CD4-positive, alpha-beta T cell treated with Interferon alpha-2 for 1 hour (primary cell): ENCODE measurements at regions not wholly inside any gene's neighbourhood (a gene's known extent, or its start where the extent isn't known, plus 50 kb on each side); places are given as distances from the start of the nearest gene placed in this dataset.

ENCODE experiments used
- DNase-seq, 2 donors: peaks; one replicate each; pipeline ENCODE4 v3.0.0-alpha.2; 2020 to 2022

- DNase-seq = no peak
Measured at GRCh38 chr9:135240871-135241311, 153.4 kb downstream of the OLFM1 start.

DNA sequence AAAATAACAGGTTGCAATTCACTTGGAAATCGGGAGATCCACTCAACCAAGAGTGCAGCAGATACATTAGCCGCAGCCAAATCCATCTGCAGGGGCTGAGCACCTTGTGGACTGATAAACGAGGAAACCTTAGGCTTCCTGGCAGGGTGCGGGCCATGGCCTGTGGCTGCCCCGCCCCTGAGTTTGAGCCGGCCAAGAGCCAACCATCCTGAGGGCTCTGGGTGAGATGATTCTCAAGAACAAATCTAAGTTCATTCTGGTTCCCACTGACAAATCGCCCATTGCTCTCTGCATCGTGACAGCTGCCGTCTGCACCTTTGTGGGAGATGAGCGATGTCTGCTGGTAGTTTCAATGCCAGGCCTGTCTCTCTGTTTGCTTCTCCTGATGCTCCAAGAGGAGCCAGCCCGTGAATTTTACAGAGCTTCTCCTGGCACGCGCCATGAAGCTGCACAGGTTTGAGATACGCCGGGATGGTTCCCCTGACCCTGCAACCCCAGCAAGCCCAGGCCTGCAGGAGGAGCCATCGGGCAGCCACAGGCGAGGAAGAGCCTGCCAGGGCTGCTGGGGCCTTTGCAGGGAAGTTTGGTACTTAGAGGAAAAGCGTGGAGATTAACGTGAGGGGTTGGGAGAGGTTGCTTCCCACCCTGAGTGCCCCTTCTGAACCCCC is 154.0 kb downstream of the OLFM1 start:
- no peak for DNase-seq

GRCh38 chr9:135242049-135242396 is 154.6 kb downstream of the OLFM1 start:
- no peak for DNase-seq

- DNase-seq = no peak
Measured at GRCh38 chr9:135242406-135242805, 154.9 kb downstream of the OLFM1 start.

DNA sequence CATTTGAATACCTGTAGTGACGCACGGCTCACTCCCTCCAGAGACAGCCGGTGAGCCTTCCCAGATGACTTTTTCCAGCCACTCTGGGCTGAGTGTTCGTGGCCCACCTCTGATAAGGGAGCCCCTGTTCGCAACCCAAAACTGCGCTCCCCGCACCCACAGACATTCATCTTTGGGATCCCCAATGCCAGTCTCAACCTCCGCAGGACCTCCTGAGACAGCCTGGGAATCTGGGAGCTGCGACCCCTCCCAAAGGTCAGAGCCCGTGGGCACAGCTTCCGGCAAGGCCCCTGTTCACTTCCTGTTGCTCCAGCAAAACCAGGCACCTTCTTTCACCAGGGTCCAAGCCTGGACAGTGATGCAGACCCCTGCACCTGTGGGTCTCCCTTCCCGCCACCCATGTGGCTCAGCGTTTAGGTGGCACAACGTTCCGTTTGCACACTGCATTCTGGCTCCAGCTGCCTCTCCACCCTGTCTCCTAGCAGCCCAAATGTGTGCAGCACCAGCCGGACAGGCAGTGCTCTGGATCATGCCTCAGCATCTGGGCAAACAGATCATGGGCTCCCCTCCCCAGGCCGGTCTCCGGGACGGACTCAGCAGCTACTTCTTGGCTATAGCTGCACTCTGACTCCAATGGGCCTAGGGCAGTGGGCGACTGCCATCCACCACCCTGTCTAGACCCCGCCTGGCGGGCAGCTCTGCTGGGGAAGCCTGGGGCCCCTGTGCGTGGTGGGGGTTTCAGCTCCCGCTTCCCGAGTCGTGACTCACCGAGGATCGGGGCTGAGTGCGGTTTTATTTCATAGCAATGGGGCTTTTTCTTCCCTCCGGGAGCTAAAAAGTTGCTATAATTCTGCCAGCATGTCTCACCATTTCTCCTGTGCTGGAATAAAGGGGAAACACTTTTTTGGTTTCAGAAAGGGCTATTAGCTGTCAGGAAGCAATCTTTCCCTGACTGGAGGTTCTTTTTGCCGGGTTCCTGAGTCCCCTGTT is 156.0 kb downstream of the OLFM1 start:
- no peak for DNase-seq

- DNase-seq = no peak
Measured at GRCh38 chr9:135244271-135245221, 157.1 kb downstream of the OLFM1 start.

DNA sequence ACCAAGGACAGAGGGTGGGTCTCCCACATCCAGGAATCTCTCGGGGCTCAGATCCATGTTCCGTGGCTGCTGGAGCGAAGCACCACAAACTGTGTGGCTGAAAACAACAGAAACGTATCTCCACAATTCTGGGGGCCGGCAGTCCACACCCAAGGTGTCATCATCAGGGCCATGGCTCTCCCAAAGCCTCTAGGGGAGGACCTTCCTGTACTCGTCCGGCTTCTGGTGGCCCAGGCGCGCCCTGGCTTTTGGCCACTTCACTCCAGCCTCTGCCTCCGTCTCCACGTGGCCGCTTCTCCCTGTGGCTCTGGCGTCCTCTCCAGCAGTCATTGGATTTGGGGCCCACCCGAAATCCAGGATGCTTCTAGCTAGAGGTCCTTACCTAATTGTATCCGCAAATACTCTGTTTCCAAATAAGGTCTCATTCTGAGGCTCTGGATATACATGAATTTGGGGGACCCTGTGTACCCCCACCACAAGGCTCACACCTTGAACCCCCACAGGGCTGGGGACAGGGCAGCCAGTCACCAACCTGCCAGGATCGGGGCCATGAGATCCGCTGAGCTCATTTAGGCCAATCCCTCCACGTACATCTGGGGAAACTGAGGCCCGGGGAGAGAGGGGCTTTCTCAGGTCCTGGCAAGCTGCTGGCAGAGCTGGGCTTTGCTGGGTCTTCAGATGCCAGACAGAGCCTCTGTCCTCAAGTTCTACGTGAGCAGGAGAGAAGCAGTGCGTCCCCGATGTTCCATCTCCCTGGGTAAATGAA is 158.2 kb downstream of the OLFM1 start:
- no peak for DNase-seq

- no peak for DNase-seq
Measured at GRCh38 chr9:135246248-135247205, 159.1 kb downstream of the OLFM1 start.

DNA sequence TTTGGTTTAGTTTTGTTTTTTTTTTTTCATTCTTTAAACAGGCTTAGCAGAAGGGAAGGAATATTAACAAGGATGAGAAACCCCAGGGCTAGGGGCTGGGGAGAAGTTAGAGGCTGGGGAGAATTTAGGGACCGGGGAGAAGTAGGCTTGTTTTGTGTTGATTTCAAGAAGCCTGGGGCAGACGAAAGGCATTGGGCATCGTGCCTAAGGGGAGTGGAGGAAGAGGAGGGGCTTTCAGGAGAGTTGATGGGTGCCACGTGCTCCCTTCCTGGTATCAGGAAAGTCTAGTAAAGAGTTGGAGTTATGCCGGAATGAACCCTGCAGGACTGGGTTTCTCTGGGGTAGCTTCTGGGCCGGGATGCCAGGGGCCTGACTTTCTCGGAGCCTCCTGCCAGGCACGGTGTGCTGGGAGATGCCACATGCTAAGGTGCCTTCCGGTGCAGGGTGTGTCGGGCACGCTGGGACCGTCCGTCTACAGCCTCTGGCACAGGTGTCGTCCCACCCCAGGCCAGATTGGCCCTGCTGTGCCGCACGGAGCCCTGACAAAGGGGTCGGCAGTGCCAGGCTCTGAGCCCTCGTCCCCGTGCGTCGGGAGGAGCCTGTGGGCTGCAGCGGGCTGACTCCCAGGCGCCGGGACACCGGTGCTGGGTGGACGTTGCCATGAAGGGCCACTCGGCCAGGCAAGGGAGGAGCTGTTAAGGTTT is 159.9 kb downstream of the OLFM1 start:
- no peak for DNase-seq

GRCh38 chr9:135248111-135248510 is 160.6 kb downstream of the OLFM1 start:
- no peak for DNase-seq

DNA sequence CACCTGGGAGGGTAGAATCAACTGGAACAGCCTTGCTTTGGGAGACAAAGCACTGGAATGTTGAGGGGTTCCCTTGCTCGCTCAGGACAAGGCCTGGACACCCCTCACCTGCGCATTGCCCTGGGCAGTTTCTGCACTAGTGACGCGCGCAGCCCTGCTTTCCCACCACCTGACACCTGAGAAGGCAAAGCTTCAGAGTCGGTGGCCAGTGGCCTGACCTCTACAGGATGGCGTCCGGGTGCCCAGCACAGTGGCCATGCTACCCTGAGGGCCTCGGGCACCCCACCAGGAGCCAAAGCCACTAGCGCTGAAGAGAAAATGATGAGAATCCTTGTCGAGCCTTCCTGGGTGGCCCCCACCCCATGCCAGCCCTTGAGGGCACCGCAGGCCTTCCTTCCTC is 161.3 kb downstream of the OLFM1 start:
- DNase-seq = no peak

DNA sequence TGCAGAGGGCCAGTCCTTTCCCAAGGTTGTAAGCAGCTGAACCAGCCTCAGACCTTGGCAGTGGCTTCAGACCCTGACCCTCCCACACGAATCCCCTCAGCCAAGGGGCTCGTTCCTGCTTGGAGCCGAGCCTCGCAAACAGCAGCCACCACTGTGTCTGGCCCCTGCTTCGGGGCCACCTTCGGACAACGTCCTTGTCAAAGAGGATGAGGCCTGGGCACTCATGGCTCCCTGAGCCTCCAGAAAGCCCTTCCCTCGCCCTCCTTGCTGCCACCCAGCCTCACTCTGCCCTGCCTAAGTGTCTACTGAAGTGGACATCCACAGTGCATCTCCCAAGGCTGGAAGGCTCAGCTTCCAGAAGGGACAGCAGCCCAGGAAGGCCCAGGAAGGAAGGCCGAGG is 161.7 kb downstream of the OLFM1 start:
- DNase-seq = no peak

DNA sequence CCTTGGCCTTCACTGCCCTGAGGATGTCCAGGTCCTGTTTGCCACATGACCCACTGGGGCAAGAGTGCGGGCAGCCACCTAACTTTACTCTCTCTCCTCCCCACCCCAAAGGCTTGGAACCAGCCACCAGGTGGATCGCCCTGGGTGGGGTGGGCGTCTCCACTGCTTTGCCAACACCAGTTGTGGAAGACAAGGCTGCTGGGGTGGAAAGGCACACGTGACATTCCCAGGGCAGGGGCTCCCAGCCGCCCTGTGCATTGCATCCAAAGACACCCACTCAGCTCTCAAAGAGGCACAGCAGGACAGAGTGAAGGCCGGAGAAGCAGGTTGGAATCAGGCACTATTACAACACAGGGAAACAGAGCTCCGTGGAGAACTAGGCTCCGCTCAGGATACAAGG is 162.2 kb downstream of the OLFM1 start:
- no peak for DNase-seq

- DNase-seq = no peak
Measured at GRCh38 chr9:135251331-135251761, 163.9 kb downstream of the OLFM1 start.

DNA sequence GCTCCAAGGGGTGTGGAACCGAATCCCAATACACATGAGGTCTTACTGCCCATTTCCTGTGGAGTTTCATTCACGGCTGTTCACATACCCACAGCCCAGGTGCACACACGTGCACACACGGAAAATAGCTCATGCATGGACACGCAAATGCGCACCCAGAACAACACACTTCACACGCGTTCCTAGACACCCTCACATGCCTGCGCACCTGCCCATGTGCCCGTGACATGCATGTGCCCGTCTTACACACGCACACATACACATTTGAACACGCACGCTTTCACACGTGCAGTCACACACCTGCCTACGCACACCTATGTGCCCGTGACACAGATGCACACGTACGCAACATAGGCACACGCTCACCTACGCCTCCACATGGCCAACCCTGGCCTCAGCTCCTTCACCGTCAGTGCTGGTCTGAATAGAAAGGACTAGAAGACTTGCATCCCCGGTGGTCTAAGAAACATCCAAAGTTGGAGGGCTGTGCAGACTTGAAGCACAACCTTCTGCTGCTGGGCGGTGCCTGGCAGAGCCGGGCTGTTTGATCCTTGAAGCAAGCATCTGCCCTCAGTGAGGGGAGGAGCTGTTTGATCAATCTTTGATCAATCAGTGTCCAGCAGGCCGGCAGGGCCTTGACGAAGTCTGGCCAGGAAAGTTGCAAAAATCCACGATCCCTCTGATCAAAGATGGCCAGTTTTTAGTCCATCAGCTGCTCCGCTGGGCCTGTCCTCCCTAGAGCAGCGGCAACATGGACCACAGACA is 164.7 kb downstream of the OLFM1 start:
- no peak for DNase-seq

- DNase-seq = no peak
Measured at GRCh38 chr9:135252980-135253304, 165.5 kb downstream of the OLFM1 start.

DNA sequence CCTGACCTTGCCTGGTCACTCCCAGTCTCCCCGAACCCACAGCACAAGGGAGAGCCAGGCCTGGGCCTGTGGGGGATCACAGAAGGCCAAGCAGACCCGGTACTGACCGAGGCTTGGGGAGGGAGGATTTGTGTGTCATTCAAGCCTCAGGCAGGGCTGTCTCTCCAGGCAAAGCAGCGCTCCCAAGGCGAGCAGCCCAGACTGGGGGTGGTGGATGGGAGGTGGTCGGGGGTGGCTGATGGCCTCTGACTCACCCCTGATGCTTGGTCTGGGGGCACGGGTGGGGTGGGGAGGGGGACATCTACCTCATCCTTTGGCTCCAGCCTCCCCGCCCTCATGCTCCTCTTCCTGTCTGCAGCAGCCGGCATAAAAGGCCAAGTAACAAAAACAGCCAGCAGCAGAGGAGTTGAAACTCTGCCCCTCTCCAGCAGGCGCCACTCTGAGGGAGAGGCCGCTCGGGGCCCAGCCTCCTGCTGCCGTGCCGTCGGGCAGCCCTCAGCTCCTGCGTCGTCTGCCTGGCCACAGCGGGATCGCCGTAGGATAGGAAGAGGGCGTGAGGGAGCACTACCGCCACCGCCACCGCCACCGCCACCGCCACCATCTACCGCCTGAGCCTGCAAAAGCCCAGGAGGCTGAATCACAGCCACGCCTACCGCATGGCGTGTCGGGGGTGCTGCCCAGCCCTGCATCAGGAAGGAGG is 166.0 kb downstream of the OLFM1 start:
- no peak for DNase-seq

DNA sequence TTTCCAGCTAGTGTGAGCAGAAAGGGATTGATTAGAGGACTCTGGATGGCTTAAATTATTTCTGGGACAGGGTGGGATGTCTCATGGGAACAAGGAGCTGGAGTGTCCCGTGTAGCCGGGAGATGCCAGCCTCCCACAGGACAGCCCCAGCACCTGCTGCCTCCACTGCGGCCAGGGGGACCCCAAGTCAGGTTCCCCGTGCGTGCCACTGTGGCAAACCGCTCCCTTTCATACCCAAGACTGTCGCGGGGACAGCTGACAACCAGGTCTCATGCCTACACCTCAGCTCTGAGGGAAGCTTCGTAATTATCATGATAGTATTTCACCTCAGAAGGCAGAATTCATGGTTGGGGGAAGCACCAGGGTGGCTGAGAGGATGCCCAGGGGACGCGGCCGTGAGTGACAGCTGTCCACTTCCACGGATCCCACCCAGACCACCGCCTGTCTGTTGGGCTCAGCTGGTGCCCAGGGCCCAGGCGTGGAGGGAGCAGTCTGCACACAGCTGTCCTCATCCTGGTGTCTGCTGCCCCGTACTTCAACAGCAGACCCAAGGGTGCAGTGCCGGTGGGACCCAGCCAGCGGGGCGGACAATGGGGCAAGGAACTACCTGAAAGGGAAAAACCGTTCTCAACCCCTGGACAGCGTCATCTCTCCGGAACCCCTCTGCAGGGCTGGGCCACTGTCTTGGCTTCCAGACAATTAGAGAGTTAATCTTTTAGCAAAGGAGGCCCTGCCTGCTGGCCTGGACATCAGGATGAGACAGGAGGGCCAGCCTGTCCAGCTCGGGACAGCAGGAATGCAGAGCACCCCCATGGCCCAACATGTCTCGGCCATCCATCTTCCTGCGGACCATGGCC is 166.9 kb downstream of the OLFM1 start:
- DNase-seq = no peak
